GM21447 (cell line): ENCODE measurements at regions not wholly inside any gene's neighbourhood (a gene's known extent, or its start where the extent isn't known, plus 50 kb on each side); places are given as distances from the start of the nearest gene placed in this dataset.
"Not testable (repeated sequence)": the region's sequence is repeated elsewhere in the genome, so short reads cannot be mapped to it uniquely, and the experiment has no call there.

Experiments
- ATAC-seq: cut with Tn5 transposase; IDR thresholded peaks from one replicate; pipeline ENCODE4 v1.9.1; 2021; ENCODE audit not compliant: unreplicated experiment

DNA sequence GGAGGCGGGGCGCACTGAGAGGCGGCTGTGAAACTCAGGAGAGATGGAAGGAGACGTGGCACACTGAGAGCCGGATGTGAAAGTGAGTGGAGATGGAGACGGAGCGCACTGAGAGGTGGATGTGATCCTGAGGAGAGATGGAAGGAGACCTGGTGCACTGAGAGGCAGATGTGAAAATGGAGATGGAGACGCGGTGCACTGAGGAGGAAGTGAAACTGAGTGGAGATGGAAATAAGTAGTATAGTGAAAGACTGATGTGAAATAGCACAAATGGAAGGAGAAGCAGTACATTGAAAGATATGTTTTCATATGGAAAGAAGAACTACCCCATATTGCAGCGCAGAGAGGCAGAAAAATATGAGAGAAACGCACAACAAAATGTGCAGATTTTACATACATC, 281.6 kb upstream of the RGPD4 start:
- no peak for ATAC-seq

GRCh38 chr2:107545851-107546250, 280.8 kb upstream of the RGPD4 start:
- ATAC-seq, result no peak

GRCh38 chr2:107548216-107548615, 278.5 kb upstream of the RGPD4 start:
- no peak for ATAC-seq

- no peak for ATAC-seq
Observed at GRCh38 chr2:107553046-107553445, 273.6 kb upstream of the RGPD4 start.

GRCh38 chr2:107553539-107553938, 273.2 kb upstream of the RGPD4 start:
- ATAC-seq, result no peak

DNA sequence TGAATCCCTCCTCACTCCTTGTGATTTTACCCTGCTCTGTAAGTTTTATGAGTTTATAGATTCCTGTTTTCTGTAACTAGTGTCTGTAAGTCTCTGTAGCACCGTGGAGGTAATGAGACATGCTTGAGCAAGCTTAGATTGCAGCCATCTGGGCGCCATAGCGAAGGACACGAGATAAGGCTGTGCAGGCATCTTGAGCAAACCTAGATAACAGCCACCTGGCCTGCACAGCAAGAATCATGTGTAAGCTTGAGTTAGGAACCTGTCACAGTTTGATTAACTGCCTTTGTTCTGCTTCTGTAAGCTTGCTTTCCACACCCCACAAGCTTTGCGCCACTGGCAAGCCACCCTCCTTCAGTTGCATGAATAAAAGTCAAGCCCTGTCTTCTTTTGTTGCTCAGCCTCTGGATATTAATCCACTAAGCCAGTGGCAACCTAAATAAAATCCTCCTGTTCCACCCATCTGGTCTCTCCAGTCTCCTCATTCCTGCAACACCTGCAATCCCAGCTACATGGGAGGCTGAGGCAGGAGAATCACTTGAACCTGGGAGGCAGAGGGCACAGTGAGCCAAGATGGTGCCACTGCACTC, 270.6 kb upstream of the RGPD4 start:
- ATAC-seq, result no peak

DNA sequence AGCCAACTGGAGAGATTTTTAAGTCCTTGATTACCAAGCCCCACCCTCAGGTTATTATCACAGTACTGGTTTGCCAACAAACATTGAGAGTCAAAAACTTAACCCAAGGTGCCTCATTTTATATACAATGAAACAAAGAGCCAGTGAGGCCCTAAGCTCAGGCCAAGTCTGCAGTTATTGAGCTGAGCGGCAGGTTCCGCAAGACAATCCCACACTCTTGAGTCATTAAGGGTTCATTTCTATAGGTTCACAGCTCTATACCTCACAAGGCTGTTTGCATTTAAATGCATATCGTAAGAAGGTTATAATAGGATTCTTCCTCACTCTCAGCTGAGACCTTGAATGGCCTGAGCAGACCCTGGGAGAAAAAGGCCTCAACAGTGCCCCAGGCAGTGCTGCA, 268.4 kb upstream of the RGPD4 start:
- ATAC-seq, result no peak

DNA sequence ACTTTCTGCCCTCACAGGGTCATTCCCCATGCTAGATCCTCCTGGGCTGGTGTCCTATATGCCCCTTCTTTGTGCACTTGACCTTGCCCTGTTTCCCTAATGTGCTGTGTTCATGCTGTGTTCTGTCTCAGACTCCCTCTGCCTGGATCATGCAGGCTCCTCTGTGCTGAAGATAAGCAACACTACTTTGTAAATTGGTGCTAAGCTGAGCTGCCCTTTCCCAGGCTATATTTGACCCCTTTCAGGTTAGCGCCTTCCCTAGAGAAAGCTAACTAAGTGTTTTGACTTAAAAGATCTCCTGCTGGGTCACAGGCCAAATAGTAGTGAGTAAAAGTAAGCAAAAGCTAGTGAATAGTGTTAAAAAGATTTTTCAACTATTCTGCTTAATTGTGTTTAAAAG, 257.2 kb upstream of the RGPD4 start:
- ATAC-seq, result no peak

GRCh38 chr2:107570876-107571275, 255.8 kb upstream of the RGPD4 start:
- no peak for ATAC-seq

DNA sequence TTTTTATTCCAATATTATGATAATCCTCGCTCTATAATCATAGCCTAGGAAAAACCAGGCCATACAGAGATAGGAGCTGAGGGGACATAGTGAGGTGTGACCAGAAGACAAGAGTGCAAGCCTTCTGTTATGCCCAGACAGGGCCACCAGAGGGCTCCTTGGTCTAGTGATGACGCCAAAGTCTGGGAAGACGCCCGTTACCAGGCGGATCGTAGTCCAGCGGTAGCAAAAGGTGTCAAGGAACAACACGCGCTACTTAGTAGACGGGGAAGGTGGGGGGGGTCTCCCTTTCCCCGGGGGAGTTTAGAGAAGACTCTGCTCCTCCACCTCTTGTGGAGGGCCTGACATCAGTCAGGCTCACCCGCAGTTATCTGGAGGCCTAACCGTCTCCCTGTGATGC, 253.8 kb upstream of the RGPD4 start:
- not testable (repeated sequence) for ATAC-seq

- ATAC-seq, result no peak
Observed at GRCh38 chr2:107576991-107577390, 249.7 kb upstream of the RGPD4 start.

DNA sequence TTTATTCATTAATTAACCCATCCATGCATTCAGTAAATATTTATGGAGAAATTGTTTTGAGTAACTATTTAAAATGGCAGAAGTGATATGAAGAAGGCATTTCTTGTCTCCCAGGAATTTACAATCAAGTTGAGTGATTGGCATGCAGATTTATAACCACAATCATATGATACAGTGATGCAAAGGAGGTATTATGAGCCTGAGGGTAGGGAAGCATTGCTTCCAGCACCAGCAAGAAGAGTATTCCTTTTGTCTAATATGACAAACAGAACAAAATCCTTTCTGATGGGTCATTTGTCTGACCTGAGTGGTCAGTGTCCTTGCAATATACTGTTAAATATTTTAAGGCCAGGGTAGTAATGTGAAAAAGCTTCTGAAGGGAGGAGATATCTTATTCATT, 244.2 kb upstream of the RGPD4 start:
- no peak for ATAC-seq

GRCh38 chr2:107584577-107584976, 242.1 kb upstream of the RGPD4 start:
- no peak for ATAC-seq

DNA sequence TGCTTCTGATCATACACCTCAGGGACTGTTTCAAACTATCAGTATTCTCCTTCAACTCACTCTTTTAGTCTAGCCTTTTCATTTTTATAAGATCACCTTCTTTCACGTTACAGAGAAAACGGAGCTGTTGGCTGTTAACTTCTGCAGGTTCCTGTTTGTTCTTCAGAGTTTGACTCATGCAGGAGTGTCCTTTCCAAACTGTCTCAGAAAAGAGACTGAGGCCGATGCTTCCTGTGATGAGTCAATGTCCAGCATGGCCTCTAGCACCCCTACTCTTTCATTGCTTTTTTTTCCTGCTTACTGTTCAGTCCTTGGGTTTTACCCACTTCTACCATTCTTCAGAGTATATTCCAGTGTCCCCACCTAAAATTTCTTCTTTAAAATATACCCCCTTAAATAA, 240.8 kb upstream of the RGPD4 start:
- ATAC-seq, result no peak

DNA sequence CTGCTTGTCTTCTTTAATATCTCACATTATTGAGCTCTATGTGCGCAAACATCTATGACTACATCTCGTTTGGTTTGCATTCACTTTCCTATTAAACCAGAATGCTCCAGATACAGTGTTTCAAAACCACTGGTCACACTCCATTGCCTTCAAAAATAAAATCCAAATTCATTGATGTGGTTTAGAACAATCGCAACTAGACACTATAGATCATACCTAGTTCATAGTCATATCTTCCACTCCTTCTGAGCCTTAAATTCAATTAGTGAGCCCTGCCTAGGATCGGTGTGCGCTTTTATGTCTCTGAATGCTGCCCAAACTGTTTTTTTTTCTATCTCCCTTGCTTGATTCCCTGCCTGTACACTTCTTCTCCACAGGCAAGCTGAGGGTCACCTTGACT, 238.5 kb upstream of the RGPD4 start:
- ATAC-seq, result no peak

GRCh38 chr2:107589079-107589491, 237.6 kb upstream of the RGPD4 start:
- ATAC-seq, result no peak

GRCh38 chr2:107591561-107592279, 235.0 kb upstream of the RGPD4 start:
- no peak for ATAC-seq

GRCh38 chr2:107592280-107592624, 234.4 kb upstream of the RGPD4 start:
- ATAC-seq, result no peak

DNA sequence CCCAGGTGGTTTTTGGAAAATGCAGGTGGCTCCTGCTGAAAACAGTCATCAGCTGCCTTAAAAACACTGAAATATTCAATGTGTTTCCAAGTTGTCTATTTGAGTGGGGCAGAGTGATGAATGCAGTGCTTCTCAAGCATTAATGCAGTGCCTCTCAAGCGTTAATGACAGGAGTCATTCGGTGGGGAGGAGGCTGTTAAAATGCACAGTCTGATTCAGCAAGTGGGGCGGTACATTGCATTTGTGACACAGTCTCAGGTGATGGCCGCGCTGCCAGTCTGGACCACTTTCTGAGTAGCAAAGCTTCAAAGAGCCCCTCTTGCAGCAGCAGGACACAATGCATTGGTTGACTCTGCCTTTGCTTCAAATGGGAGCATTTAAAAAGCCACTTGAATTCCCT, 231.4 kb upstream of the RGPD4 start:
- ATAC-seq, result no peak

DNA sequence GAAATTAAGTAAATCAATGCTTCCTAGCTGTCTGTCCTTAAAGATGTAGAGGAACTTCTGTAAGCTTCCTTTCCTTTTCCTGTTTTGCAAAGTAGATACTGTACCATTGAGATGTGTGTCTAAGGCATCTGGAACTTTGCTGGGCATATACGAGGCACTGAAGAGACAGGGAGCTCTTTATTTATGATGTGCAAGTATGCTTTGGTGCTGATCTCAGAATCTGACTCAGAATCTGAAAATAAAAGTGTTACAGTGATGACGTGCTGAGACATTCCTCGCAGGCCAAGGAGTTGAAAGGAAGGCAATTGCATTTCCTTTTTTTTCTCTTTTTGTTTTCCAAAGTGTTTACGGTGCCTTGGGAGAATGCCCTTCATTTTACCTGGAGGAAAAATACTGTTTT, 230.9 kb upstream of the RGPD4 start:
- ATAC-seq, result no peak

GRCh38 chr2:107597507-107597906, 229.2 kb upstream of the RGPD4 start:
- no peak for ATAC-seq

- no peak for ATAC-seq
Observed at GRCh38 chr2:107602801-107603200, 223.9 kb upstream of the RGPD4 start.

DNA sequence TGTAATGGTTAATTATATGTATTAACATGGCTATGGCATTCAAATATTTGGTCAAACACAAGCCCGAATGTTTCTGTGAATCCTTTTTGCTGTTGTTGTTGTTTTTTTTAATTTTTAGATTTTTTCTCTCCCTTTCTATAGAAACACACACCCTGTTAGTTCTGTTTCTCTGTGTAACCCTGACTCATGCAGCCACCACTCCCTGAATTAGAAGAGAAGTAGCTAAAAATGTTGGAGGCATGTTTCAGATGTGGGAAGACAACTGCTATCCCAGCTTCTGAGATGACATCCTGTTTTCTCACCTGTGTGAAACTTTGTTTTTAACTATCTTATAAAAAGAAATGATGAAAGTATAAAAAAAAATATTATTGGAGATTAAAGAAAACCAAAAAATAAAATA, 219.6 kb upstream of the RGPD4 start:
- ATAC-seq, result no peak
